ENCODE measurements at regions not wholly inside any gene's neighbourhood (a gene's known extent, or its start where the extent isn't known, plus 50 kb on each side); places are given as distances from the start of the nearest gene placed in this dataset.

GRCh38 chr6:163992056-163992455 is 577.5 kb downstream of the QKI start:
- TF ChIP-seq CTCF (IDR thresholded peaks at IDR 0.05; ENCODE audit: poor library complexity) (no peak), EZH2 (IDR thresholded peaks at IDR 0.05; ENCODE audit: borderline replicate concordance) (no peak)
